Epithelial cell of proximal tubule (primary cell): ENCODE measurements at regions not wholly inside any gene's neighbourhood (a gene's known extent, or its start where the extent isn't known, plus 50 kb on each side); places are given as distances from the start of the nearest gene placed in this dataset.

Experiments used
- DNase-seq: peaks from one replicate; pipeline ENCODE4 v3.0.0-alpha.2; 2011; ENCODE audit warnings: low read depth
- H3K4me3 ChIP-seq: 2 replicates; pipeline ENCODE4 v1.5.1; 2011; ENCODE audit warnings: low read depth, mild to moderate bottlenecking, low read length
- CTCF ChIP-seq: conservative IDR thresholded peaks from 2 replicates; pipeline ENCODE4 v1.5.1; 2012; ENCODE audit warnings: low read depth, mild to moderate bottlenecking, low read length

- no peak for TF ChIP-seq CTCF
- no peak for DNase-seq
- no peak overlapping the region for H3K4me3 ChIP-seq
Measured at GRCh38 chrX:124814106-124814505, 467.7 kb downstream of the SH2D1A start.

- no peak overlapping the region for H3K4me3 ChIP-seq
- no peak for DNase-seq
- TF ChIP-seq CTCF = no peak
Measured at GRCh38 chrX:124818033-124818432, 471.7 kb downstream of the SH2D1A start.

- H3K4me3 ChIP-seq = no peak overlapping the region
- TF ChIP-seq CTCF = no peak
- no peak for DNase-seq
Measured at GRCh38 chrX:124818764-124819163, 472.4 kb downstream of the SH2D1A start.

- no peak for TF ChIP-seq CTCF
- no peak overlapping the region for H3K4me3 ChIP-seq
- no peak for DNase-seq
Measured at GRCh38 chrX:124820738-124821137, 474.4 kb downstream of the SH2D1A start.

- no peak for TF ChIP-seq CTCF
- H3K4me3 ChIP-seq = no peak overlapping the region
- no peak for DNase-seq
Measured at GRCh38 chrX:124827258-124827845, 481.0 kb downstream of the SH2D1A start.

GRCh38 chrX:124829930-124830329, 483.6 kb downstream of the SH2D1A start:
- no peak for TF ChIP-seq CTCF
- no peak for DNase-seq
- no peak overlapping the region for H3K4me3 ChIP-seq

- DNase-seq = no peak
- TF ChIP-seq CTCF = no peak
- H3K4me3 ChIP-seq = no peak overlapping the region
Measured at GRCh38 chrX:124836786-124837185, 482.9 kb upstream of the TEX13C start.
